Fibroblast of the conjunctiva (primary cell): ENCODE measurements at regions not wholly inside any gene's neighbourhood (a gene's known extent, or its start where the extent isn't known, plus 50 kb on each side); places are given as distances from the start of the nearest gene placed in this dataset.

Experiments used
- DNase-seq: peaks from one replicate; pipeline ENCODE4 v3.0.0-alpha.2; 2010; ENCODE audit warnings: low read depth

DNA sequence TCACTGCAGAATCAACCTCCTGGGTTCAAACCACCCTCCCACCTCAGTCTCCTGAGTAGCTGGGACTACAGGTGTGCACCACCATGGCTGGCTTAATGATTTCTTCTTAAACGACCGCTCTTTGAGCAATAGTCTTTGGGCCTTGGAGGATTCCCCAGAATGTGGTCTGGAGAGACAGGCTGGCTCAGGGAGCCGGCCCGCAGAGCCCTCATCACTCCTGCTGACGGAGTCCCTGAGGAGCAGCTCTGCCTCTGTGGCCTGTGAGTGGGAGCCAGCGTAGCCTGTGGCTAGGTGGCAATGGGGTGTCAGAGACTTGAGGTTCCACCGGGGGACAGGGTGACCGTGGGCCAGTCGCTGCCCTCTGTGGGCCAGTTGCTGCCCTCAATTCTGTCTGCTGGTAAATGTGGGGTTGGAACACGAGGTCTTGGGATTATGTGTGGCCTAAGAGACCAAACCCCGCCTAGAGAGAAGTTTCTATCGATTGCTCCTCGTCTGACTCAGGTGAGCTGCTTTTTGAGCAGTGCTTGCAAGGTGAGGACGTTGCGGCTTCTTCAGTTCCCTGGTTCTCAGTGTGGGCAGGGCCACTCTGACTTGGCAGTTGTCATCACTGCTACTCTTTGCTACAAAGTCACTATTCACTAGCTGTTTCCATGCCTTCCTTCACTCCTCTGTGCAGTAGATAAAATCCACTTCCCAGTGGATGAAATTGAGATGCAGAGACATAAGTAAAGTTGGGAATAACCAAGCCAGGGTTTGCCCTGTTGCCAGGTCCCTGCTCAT lies 124.8 kb upstream of the NECTIN1 start:
- no peak for DNase-seq

DNA sequence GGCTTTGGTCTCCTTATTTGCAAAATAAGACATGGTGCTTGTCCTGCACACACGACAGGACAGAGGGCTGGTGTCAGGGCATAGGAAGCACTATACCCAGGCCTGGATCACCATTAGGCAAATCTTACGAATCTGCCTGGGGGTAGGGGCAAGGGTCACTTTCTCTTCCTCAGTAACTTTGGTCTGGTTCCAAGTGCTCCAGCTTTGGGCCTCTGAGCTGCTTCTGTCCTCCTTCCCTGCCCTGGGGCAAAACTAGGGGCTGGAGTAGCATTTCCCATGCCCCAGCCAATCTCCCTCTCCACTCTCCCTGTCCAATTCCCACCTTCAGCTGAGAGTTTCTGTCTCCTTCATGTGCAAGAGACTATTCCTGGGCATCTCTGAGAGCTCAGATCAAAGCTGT lies 123.7 kb upstream of the NECTIN1 start:
- DNase-seq, result no peak

- no peak for DNase-seq
Measured at GRCh38 chr11:119850822-119851409, 121.9 kb upstream of the NECTIN1 start.

DNA sequence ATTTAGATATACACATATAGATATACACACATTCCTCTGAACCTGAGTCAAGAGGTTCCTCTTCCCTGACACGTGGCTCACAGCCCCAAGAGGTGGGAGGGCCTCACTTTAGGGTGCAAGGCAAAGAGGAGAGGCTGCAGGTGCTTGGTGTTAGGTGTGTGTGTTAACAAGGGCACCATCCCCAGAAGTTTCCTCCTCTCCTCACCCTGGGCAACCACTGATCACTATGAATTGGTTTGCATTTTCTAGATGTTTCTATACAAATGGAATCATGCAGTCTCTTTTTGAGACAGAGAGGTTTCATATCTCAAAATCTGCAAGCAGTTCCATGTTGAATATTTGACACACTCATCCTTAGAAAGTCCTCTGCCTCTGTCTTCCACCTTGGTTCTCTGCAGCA lies 120.9 kb upstream of the NECTIN1 start:
- DNase-seq, result no peak

DNA sequence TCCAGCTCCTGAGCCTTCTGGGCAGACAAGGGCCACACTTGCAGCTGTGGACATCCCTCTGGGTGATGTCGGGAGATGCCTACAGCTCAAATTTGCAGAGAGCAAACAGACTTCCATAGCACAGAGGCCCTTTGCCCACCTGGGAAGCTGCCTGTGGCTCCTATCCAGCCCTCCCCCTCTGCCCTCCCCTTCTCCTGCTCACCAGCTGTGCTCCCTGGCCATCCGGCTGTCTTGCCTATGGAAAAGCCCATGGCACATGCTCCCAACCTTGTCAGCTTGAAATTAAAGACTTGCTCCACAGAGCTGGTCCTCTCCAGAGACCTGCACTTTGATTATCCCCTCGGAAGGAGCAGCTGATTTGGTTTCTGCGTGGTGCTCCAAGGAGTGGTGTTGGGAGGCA lies 118.9 kb upstream of the NECTIN1 start:
- no peak for DNase-seq

DNA sequence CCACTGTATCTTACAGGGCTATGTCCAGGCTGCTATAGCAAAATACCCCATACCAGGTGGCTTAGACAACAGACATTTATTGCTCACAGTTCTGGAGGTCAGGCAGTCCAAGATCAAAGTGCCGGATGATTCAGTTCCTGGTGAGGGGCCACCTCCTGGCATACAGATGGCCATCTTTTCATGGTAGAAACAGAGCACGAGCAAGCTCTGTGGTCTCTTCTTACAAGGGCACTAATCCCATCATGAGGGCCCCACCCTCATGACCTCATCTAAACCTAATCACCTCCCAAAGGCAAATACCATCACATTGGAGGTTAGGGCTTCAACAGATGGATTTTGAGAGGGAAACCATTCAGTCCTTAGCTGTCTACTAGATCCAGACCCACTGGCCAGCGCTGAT lies 117.4 kb upstream of the NECTIN1 start:
- DNase-seq, result no peak

DNA sequence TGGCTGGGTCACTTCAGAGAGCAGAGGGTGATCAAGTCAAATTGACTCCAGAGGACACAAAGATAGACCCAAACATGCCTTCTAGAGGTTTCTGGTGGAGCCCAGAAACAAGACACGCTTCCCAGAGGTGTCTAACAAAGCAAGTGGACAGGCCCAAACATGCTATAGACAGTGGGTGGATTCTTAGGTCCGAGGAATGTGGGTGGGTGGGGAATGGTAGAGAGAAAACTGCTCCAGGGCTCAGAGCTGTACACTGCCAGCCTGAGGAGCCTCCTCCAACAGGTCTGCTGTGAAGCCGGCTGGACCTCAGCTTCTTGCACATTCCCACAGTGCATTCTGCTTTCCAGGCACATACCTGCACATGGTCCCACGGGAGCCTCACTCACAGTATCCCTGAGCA lies 116.8 kb upstream of the NECTIN1 start:
- DNase-seq, result no peak

DNA sequence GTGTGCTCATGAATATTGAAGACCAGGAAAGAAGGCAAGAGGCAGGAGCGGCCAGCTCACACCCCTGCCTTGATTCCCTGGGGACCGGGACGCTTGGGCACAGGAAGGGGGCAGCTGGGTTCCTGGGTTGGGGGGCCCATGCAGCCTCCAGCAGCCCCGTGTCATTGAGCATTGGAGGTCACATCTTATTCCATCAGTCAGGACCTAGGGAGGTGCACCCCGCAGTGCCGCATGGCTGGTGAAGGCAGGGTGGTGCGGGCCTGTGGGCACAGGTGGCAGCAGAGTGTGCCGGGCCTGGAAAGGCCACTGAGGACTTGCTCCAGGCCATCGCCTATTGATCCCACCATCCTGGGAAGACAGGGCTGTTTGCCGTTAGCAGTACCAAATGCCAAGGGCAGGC lies 116.3 kb upstream of the NECTIN1 start:
- no peak for DNase-seq

DNA sequence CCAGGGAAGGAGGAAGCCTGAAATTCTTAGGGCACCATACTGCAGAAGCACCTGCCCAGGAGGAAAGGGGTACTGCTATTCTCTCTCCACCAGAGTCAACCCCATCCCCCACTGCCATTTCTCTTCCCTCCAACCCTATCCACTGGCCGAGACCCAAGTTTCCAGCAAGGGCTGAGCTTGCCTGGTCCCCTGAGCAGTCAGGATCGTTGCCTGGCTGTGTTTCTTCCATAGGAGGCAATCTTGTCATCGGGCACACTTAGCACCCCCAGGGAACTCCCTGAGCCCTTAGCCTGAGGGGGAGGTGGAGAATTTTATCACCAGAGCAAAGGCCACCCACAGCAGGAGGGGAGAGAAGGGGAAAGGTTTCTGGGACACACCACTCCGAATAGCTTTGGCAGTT lies 115.8 kb upstream of the NECTIN1 start:
- DNase-seq, result no peak

- DNase-seq, result no peak
Measured at GRCh38 chr11:119843877-119844276, 114.9 kb upstream of the NECTIN1 start.

GRCh38 chr11:119842731-119843130 lies 113.7 kb upstream of the NECTIN1 start:
- DNase-seq, result no peak

GRCh38 chr11:119839476-119840133 lies 110.6 kb upstream of the NECTIN1 start:
- no peak for DNase-seq

- DNase-seq, result no peak
Measured at GRCh38 chr11:119835753-119836152, 106.8 kb upstream of the NECTIN1 start.

- DNase-seq, result no peak
Measured at GRCh38 chr11:119832202-119832935, 103.4 kb upstream of the NECTIN1 start.

DNA sequence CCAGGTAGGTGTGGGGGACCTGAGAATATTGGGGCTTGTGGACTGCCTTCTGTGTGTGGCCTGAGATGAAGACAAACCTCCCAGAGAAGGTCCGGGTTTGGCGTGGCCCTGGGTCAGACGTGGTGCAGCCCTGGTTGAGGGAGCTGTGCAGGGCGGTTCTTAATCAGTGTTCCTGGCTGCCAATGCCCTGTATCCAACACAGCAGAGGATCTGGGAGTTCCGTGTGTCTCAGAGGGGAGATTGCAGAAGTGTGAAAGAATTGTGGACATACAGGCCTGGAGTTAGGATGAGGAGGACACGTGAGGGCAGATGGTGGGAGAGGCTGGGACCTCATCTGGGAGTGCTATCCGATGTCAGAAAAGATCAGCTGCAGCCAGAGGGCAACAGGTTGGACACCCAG lies 102.0 kb upstream of the NECTIN1 start:
- DNase-seq, result no peak

DNA sequence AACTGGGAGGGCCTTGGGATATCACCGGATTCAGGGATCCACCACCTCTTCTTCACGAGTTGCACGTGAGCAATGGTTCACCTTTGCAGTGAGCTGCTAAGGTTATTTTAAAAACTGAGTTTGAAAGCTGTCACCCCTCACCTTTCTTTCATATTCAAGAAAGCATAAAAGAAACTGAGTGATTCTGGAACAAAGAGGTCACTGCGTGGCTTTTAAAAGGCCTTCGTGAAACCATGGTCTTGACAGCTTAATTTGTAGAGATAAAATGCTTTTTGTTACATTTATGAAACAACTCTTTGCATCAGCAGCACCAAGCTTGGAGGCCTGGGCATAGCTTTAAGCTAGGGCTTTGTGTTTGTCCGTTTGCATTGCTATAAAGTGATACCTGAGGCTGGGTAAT lies 101.4 kb upstream of the NECTIN1 start:
- DNase-seq, result no peak

- DNase-seq, result no peak
Measured at GRCh38 chr11:119829402-119829801, 100.4 kb upstream of the NECTIN1 start.

DNA sequence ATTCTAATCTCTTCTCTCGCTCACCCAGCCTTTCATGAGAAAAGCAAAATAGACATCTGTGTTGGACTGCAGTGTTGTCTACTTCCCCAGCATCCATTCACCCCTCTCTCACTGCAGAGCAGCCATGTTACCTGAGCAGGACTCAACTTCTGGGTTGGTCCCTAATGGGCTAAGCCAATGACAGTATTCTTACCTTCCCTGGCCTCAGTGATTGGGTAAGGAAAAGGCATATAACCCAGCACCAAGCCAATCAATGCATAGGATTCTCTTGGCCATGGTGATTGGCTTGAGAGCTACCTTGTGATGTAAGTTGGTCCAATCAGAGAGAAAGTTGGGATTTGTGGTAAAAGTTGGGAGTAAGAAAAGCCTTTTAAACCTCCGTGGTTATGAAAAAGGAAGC lies 99.8 kb upstream of the NECTIN1 start:
- no peak for DNase-seq

DNA sequence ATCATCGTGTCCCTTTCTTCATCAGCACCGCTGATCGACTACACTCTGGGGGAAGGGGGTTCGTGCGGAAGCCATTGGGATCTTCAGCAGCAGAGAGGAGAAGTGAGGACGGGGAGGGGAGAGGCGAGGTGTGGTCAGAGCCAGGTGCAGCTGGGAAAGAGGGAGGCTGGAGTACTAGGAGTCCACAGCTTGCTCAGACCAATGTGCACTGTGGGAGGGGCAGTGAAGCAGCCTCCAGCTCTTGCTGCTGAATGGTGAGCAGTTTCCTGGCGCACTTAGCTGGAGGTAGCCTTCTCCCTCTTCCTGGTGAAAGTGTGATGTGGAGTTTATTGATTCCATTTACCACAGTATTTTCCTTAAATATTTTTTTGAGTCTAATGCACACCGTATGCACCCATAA lies 99.0 kb upstream of the NECTIN1 start:
- no peak for DNase-seq

DNA sequence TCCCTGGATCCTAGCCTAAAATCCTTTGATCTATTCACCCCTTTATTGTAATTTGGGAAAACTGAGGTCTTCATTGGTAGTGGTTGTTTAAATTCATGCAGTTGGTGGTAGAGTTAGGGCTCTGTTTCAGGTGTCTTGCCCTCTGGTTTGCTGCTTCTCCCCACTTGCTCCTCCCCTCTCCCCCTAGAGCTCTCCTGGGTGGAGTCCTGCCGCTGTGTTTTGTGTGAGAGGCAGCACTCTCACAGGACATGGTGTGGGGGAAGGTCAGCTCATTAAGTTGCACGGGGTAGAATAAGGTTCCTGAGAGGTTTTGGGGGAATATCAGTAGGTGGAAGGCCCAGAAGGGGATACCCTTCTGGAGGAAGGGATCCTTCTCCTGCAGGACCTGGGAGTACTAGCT lies 98.1 kb upstream of the NECTIN1 start:
- DNase-seq, result no peak

DNA sequence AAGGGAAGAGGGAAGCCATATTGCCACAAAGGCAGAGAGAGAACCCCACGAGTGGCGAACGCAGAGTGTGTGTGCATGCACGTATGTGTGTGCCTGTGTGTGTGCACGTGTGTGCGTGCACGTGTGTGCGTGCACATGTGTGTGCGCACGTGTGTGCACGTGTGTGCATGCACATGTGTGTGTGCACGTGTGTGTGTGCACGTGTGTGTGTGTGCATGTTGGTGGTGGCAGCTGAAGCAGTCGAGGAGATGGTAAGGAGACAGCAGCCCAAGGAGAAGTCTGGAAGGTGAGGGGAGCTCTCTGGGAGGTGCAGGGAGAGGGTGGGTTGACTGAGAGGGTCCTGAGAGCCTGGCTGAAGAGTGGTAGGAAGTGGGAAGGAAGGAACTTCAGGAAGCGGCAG lies 94.1 kb upstream of the NECTIN1 start:
- DNase-seq, result no peak

DNA sequence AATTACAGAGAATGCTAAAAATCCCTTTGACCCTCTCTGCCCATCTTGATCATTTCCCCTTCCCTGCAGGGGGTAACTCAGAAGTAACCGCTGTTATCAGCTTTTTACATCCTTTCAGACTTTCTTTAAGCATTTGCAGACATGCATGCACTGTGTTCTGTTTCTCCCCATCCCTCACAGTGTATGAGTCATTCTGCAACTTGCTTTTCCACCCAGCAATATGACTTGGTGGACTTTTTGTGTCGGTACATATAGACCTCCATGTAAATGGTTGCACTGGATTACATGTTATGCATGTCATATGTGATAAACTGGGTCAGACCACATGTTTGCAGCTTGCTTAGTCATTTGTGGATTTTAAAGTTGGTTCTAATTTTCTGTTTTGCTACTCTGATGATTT lies 87.7 kb upstream of the NECTIN1 start:
- no peak for DNase-seq

DNA sequence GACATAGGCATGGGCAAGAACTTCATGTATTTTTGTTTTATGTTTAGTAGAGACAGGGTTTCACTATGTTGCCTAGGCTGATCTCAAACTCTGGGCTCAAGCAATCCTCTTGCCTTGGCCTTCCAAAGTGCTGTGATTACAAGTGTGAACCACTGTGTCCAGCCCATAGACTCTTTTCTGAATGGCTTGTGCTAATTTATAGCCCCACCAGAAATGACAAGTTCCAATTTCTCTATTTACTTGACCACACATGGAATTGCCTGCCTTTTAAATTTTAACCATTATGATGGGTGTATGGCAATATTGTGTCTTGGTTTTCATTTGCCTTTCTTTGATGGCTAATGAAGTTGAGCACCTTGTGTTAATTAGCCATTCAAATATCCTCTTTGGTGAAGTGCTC lies 85.8 kb upstream of the NECTIN1 start:
- no peak for DNase-seq
